LNCAP (cell line): ENCODE measurements at regions not wholly inside any gene's neighbourhood (a gene's known extent, or its start where the extent isn't known, plus 50 kb on each side); places are given as distances from the start of the nearest gene placed in this dataset.

Experiments
- TF ChIP-seq, protein P1 (sequence below): fragments of 450-650 bp; IDR thresholded peaks from 2 replicates; pipeline ENCODE4 v1.5.1; 2017; ENCODE audit warnings: mild to moderate bottlenecking

- TF ChIP-seq, protein P1, sequence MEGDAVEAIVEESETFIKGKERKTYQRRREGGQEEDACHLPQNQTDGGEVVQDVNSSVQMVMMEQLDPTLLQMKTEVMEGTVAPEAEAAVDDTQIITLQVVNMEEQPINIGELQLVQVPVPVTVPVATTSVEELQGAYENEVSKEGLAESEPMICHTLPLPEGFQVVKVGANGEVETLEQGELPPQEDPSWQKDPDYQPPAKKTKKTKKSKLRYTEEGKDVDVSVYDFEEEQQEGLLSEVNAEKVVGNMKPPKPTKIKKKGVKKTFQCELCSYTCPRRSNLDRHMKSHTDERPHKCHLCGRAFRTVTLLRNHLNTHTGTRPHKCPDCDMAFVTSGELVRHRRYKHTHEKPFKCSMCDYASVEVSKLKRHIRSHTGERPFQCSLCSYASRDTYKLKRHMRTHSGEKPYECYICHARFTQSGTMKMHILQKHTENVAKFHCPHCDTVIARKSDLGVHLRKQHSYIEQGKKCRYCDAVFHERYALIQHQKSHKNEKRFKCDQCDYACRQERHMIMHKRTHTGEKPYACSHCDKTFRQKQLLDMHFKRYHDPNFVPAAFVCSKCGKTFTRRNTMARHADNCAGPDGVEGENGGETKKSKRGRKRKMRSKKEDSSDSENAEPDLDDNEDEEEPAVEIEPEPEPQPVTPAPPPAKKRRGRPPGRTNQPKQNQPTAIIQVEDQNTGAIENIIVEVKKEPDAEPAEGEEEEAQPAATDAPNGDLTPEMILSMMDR, result no peak
Observed at GRCh38 chr10:9922126-9922870, 1095.4 kb upstream of the CELF2 start.

DNA sequence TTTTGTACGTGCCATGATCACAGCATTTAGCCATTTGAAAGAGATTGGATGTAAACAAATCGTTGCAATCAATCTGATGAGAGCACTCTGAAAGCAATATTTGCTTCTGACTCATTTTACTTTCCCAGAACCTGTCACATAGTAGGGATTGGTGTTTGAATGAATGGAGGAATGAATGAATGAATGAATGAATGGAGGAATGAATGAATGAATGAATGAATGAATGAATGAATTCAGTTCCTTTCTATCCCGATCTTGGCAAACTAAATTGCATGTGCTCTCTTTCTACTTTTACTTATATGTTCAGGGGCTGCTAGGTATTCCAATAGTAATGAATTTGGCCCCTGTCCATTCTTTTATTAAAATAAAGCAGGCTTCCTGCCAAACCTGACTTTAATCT is 1091.7 kb upstream of the CELF2 start:
- TF ChIP-seq, protein P1, result no peak

DNA sequence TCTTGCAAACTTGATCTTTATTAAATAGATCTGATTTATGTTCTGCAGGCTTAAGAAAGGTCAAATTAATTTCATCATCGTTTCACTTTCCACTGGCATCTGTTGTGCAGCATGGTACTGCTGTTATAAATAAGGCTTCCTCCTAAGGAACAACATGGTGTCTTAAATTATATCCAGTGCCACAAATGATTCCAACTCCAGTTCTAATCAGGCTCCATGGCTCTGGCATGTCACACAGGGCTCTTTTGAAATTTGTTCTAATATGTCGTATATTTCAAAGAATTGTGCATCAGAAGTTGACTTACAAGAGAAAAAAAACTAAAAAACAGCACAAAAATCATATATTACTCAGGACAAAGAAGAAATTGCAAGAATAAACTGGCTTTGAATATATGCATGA is 1090.8 kb upstream of the CELF2 start:
- TF ChIP-seq, protein P1, result no peak

GRCh38 chr10:9939716-9940115 is 1078.0 kb upstream of the CELF2 start:
- TF ChIP-seq, protein P1, result no peak

DNA sequence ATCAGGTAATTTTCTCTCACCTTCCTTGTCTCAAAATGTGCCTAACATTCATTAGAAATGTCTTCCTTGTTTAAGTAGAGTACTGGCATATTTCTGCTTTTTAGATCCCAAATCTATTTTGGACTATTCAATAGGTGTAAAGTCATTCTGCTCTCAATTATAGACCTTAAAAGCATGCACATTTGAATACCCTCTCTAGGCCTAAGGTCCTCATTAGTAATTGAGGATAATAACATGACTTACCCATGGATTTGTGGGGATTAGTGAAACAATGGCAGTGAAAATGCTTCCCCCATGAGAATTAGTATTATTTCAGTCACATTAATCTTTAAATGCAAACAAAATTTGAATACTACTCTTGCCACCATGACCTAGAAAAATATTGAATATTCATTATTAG is 1073.0 kb upstream of the CELF2 start:
- TF ChIP-seq, protein P1, result no peak

GRCh38 chr10:9950070-9950469 is 1067.6 kb upstream of the CELF2 start:
- TF ChIP-seq, protein P1, result no peak

GRCh38 chr10:9951481-9952257 is 1066.0 kb upstream of the CELF2 start:
- TF ChIP-seq, protein P1, result no peak
